ENCODE measurements at regions not wholly inside any gene's neighbourhood (a gene's known extent, or its start where the extent isn't known, plus 50 kb on each side); places are given as distances from the start of the nearest gene placed in this dataset.

DNA sequence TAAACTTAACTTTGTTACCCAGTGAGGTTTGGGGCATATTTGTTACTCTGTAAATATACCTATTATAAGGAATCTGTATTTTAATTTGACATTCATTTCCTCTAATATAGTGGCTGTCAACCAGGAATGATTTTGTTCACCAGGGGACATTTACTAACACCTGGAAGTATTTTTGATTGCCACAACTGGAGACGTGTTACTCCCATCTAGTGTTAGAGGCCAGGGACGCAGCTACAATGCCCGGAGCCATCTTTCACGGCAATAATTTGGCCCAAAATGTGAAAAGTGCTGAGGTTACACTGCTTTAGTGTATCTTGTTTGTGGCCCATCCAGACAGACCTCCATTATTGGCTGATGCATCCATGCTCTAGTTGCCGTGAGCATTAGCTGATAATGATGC, 881.3 kb upstream of the ATXN7L3B start:
- H3K79me2 ChIP-seq (ENCODE audit: insufficient read depth, low read length): no peaks in the 10 kb centered on the region
- H2AFZ ChIP-seq (ENCODE audit: insufficient read depth, low read depth, low read length, poor library complexity, severe bottlenecking): no peak overlapping the region
- H4K20me1 ChIP-seq (ENCODE audit: insufficient read depth, low read length): no peaks in the 10 kb centered on the region
- Mint-ChIP-seq H3K4me3 (no peak overlapping the region), H3K27ac (no peak overlapping the region), H3K27me3 (ENCODE audit: low read depth in 3 of 3) (no peaks in the 10 kb centered on the region), H3K36me3 (no peaks in the 10 kb centered on the region), H3K4me1 (no peaks in the 10 kb centered on the region), H3K9me3 (peaks cover 2 to 11% (median 8%) of the 10 kb centered on the region in 7 donors)
- no peak overlapping the region for H3K9ac ChIP-seq (ENCODE audit: insufficient read depth, low read length, poor library complexity, severe bottlenecking)
- intact Hi-C loops (cut with micrococcal nuclease): no loop called here
- TF ChIP-seq, protein P1, sequence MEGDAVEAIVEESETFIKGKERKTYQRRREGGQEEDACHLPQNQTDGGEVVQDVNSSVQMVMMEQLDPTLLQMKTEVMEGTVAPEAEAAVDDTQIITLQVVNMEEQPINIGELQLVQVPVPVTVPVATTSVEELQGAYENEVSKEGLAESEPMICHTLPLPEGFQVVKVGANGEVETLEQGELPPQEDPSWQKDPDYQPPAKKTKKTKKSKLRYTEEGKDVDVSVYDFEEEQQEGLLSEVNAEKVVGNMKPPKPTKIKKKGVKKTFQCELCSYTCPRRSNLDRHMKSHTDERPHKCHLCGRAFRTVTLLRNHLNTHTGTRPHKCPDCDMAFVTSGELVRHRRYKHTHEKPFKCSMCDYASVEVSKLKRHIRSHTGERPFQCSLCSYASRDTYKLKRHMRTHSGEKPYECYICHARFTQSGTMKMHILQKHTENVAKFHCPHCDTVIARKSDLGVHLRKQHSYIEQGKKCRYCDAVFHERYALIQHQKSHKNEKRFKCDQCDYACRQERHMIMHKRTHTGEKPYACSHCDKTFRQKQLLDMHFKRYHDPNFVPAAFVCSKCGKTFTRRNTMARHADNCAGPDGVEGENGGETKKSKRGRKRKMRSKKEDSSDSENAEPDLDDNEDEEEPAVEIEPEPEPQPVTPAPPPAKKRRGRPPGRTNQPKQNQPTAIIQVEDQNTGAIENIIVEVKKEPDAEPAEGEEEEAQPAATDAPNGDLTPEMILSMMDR (IDR thresholded peaks at IDR 0.05): no peak
- no peaks in the 10 kb centered on the region for H3K27me3 ChIP-seq (ENCODE audit: control insufficient read depth in 2 of 2, insufficient read depth in 2 of 2, low read length in 2 of 2)
- no peak overlapping the region for H3K4me3 ChIP-seq (replicated peaks in 1 of 3; ENCODE audit: low read depth in 2 of 3, low read length in 3 of 3)
- H3K36me3 ChIP-seq (replicated peaks in 1 of 2; ENCODE audit: control insufficient read depth in 1 of 2, insufficient read depth in 2 of 2, low read length in 2 of 2): no peaks in the 10 kb centered on the region
- H3K27ac ChIP-seq (ENCODE audit: low read depth in 1 of 2, low read length in 2 of 2): no peak overlapping the region
- no peak overlapping the region for H3K4me2 ChIP-seq (replicated peaks; ENCODE audit: extremely low read depth, low read length, poor library complexity, severe bottlenecking)
- peaks cover 8 to 11% of the 10 kb centered on the region in 2 donors for H3K9me3 ChIP-seq (replicated peaks in 1 of 2; ENCODE audit: control insufficient read depth in 1 of 2, insufficient read depth in 1 of 2, low read length in 2 of 2)
- no peaks in the 10 kb centered on the region for H3K4me1 ChIP-seq (ENCODE audit: control insufficient read depth in 1 of 2, insufficient read depth in 2 of 2, low read length in 2 of 2)
- 69% methylated on average over 4 of the region's 5 CpGs for WGBS (ENCODE audit: insufficient coverage)
- DNase-seq: no peak

DNA sequence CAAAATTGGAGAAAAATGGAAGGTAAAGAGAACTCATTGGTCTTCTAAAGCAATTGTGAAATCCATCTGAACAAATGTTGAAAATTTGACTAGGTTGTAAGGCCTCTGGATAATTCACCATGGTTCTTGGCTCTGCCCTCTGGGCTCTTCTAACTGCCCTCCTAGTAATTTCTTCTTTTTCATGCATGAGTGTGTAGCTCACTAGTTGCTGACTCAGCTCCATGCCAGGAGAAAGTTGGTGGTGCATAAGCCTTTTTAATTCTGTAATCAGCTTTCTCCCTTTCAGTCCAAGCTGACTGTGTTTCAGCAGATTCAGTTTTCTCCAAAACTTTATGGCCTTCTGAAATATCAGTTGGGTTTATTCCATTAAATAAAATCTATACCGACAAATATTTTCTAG, 877.8 kb upstream of the ATXN7L3B start:
- intact Hi-C loops (cut with micrococcal nuclease): no loop called here
- Mint-ChIP-seq H3K27ac (no peak overlapping the region), H3K9me3 (peaks cover 0 to 9% (median 5%) of the 10 kb centered on the region in 7 donors), H3K4me1 (no peaks in the 10 kb centered on the region), H3K36me3 (no peaks in the 10 kb centered on the region), H3K27me3 (ENCODE audit: low read depth in 3 of 3) (no peaks in the 10 kb centered on the region), H3K4me3 (no peak overlapping the region)
- no peak overlapping the region for H2AFZ ChIP-seq (ENCODE audit: insufficient read depth, low read depth, low read length, poor library complexity, severe bottlenecking)
- no peaks in the 10 kb centered on the region for H4K20me1 ChIP-seq (ENCODE audit: insufficient read depth, low read length)
- peaks cover 0 to 6% of the 10 kb centered on the region in 2 donors for H3K9me3 ChIP-seq (replicated peaks in 1 of 2; ENCODE audit: control insufficient read depth in 1 of 2, insufficient read depth in 1 of 2, low read length in 2 of 2)
- no peak overlapping the region for H3K4me2 ChIP-seq (replicated peaks; ENCODE audit: extremely low read depth, low read length, poor library complexity, severe bottlenecking)
- H3K9ac ChIP-seq (ENCODE audit: insufficient read depth, low read length, poor library complexity, severe bottlenecking): no peak overlapping the region
- no peaks in the 10 kb centered on the region for H3K4me1 ChIP-seq (ENCODE audit: control insufficient read depth in 1 of 2, insufficient read depth in 2 of 2, low read length in 2 of 2)
- H3K79me2 ChIP-seq (ENCODE audit: insufficient read depth, low read length): no peaks in the 10 kb centered on the region
- no CpG with 5 or more reads among the region's 1 CpG for WGBS (ENCODE audit: insufficient coverage)
- TF ChIP-seq, protein P1 (IDR thresholded peaks at IDR 0.05): no peak
- no peaks in the 10 kb centered on the region for H3K27me3 ChIP-seq (ENCODE audit: control insufficient read depth in 2 of 2, insufficient read depth in 2 of 2, low read length in 2 of 2)
- no peaks in the 10 kb centered on the region for H3K36me3 ChIP-seq (replicated peaks in 1 of 2; ENCODE audit: control insufficient read depth in 1 of 2, insufficient read depth in 2 of 2, low read length in 2 of 2)
- no peak overlapping the region for H3K27ac ChIP-seq (ENCODE audit: low read depth in 1 of 2, low read length in 2 of 2)
- no peak overlapping the region for H3K4me3 ChIP-seq (replicated peaks in 1 of 3; ENCODE audit: low read depth in 2 of 3, low read length in 3 of 3)
- DNase-seq: no peak

Data from CD14-positive monocyte (primary cell).